HG02885 (cell line): ENCODE measurements at regions not wholly inside any gene's neighbourhood (a gene's known extent, or its start where the extent isn't known, plus 50 kb on each side); places are given as distances from the start of the nearest gene placed in this dataset.

ENCODE experiments used
- ATAC-seq: cut with Tn5 transposase; IDR thresholded peaks from one replicate; pipeline ENCODE4 v1.9.1; 2021; ENCODE audit warnings: mild to moderate bottlenecking; ENCODE audit not compliant: unreplicated experiment, poor library complexity

DNA sequence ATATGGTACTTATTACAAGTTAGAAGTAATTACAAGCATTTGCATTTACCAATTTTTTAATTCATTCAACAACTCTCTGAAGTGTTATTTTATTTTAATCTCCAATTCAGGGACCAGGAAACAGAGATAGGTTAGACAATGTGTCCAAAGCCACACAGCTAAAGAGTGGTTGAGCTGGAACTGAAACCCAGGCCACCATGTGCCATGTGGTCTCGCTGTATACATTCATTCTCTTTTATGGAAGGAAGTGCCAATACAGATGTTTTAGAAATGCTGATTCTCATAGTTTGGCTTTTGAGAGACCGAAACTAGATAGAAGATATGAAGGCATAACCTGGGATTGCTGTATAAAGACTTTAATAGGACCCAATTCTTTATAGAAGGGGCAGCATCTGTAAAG, 684.6 kb upstream of the ID2 start:
- no peak for ATAC-seq

- no peak for ATAC-seq
Observed at GRCh38 chr2:7999683-8000476, 682.0 kb upstream of the ID2 start.

DNA sequence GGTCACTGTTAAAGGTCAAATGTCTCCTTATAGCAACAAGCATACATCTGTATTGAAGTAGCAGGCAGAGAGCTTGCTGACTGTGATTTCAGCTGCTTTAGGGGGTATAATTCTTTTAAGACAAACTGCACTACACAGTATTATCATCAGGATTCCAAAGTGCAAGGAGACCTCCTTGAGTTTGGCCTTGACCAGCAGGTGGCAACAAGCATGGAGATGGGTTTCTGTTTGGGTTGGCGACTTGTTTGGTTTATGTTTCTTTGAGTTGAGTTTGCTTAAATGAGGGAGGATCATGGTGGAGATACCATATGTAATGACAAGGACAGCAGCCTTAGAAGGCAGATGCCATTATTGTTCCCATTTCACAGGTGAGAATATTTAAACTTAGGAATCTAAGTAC, 681.0 kb upstream of the ID2 start:
- no peak for ATAC-seq

- ATAC-seq = no peak
Observed at GRCh38 chr2:8002765-8003393, 679.0 kb upstream of the ID2 start.

DNA sequence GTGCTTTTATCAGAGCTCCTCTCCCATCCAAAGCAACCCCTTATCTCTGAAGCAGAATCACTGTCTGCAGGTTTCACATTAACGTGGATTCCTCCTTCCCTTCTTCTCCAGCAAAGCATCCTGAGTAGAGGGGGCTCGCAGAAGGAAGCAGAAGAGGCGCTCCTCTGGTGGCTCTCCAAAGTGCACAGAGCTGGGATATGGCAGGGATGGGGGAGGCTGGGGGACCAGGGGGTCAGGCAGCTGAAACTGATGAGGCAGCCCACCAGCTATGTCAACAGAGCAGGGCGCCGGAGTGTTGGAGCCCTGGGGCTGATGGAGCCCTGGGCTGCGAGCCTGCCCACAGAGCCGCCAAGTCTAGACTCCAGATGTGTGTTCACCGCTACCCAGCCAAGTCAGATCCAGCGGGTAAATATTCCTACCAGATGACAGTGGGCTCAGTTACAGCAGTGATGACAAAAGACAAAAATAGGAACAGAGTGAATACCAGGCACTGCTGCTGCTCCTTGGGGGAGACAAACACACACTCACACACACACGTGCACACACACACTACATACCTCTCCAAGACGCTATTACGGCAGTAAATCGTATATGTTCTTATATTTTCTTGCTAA, 678.3 kb upstream of the ID2 start:
- no peak for ATAC-seq

DNA sequence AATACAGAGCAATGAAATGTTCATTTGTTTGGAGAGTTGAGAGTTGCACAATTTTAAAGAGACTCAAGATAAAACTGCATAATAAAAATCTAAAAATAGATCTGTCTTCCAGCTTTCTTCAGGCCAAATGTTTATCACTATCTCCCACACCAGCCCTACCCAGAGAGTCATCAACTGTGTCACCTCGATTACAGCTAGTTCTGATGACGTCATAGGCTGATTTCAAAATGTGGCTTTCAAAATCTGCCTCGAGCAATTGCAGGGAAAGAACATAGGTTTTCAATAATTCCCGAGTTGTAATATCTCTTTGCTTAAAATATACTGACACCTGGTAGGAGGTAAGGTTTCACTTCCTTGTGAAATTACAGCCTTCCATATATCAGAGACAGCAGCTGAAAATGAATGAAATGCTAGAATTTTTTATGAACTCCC, 677.6 kb upstream of the ID2 start:
- ATAC-seq = no peak

GRCh38 chr2:8006181-8006580, 675.7 kb upstream of the ID2 start:
- no peak for ATAC-seq

GRCh38 chr2:8006626-8007025, 675.2 kb upstream of the ID2 start:
- no peak for ATAC-seq

- ATAC-seq = no peak
Observed at GRCh38 chr2:8009010-8009597, 672.8 kb upstream of the ID2 start.

DNA sequence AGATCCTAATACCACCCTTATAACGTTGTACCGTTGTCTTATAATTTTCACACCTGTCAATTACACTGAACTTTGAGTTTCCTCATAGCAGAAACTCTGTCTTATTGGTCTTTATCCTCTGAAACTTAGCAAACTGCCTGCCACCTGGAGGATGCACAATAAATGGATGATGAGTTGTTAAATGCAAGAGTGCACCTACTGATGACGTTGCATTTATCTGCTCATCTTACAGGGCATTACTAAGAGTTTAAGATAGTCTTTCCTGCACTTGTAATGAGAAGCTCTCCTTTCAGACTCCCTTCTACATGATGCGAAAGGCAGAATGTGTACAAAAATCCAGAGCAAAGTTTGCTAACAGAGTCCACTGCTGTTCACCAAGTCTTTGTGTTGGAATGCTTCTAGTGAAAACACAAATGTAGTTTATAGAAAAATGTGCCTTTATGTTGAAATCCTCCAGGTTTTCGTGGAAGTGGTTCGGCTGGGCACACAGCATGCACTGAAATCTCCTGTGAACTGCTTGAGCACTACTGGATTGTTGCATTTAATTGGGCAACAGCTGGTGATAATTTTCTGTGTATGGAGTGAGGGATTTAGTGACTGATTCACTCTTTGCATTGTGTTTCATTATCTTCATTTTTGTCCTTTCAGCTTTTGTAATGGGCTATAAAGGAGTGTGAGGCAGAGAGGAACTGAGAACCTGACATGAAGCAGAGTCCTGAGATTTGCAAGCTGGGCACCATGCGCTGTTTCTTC, 665.8 kb upstream of the ID2 start:
- no peak for ATAC-seq

GRCh38 chr2:8016688-8017087, 665.2 kb upstream of the ID2 start:
- ATAC-seq = no peak

- no peak for ATAC-seq
Observed at GRCh38 chr2:8018956-8019355, 662.9 kb upstream of the ID2 start.

GRCh38 chr2:8019934-8020333, 661.9 kb upstream of the ID2 start:
- ATAC-seq = no peak

- no peak for ATAC-seq
Observed at GRCh38 chr2:8021921-8022320, 659.9 kb upstream of the ID2 start.

DNA sequence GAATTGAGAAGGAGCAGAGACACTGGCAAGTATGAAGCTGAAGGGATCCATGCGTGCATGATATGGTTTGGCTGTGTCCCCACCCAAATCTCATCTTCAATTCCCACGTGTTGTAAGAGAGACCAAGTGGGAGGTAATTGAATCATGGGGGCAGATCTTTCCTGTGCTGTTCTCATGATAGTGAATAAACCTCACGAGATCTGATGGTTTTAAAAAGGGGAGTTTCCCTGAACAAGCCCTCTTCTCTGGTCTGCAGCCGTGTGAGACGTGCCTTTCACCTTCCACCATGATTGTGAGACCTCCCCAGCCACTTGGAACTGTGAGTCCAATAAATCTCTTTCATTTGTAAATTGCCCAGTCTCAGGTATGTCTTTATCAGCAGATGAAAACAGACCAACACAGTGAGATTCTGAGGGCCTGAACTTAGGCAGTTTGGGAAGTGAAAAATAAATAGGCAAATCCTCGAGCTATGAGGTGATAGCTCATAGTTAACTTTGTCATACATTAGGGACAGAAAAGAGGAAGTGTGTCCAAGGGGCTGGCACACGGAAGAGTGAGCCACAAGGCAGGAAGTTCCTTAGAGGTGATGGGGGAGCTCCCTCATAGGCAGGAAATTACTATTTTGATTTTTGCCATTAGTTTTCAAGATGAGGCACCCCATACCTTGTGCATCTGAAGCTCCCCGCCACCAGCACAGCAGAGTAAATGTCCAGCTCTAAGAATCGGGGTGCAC, 658.8 kb upstream of the ID2 start:
- ATAC-seq = no peak

GRCh38 chr2:8024506-8024905, 657.4 kb upstream of the ID2 start:
- ATAC-seq = no peak

- no peak for ATAC-seq
Observed at GRCh38 chr2:8026381-8026780, 655.5 kb upstream of the ID2 start.

GRCh38 chr2:8027387-8027786, 654.5 kb upstream of the ID2 start:
- no peak for ATAC-seq

GRCh38 chr2:8028036-8028435, 653.8 kb upstream of the ID2 start:
- no peak for ATAC-seq

DNA sequence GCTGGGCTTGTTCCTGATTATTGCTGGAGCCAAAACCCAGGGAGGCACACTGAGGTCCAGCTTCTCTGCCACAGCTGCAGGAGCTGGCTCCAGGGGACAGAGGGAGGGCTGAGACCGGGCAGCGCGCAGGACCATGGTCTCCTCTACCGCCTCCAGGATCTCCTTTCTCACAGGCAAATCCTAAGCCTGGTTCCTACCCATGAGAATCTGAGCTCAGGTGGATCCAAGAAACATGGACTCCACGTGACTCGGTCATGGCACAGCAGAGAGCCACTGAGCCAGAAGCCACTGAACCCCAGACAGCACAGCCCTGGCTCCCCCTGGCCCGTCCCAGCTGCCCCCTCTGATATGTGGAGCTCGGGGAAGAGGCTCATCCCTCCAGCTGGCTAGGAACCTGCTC, 653.4 kb upstream of the ID2 start:
- no peak for ATAC-seq
